NAMALWA (cell line): ENCODE measurements at regions not wholly inside any gene's neighbourhood (a gene's known extent, or its start where the extent isn't known, plus 50 kb on each side); places are given as distances from the start of the nearest gene placed in this dataset.

Experiments used
- DNase-seq: peaks from one replicate; pipeline ENCODE4 v3.0.0-alpha.2; 2015; ENCODE audit warnings: low spot score

DNA sequence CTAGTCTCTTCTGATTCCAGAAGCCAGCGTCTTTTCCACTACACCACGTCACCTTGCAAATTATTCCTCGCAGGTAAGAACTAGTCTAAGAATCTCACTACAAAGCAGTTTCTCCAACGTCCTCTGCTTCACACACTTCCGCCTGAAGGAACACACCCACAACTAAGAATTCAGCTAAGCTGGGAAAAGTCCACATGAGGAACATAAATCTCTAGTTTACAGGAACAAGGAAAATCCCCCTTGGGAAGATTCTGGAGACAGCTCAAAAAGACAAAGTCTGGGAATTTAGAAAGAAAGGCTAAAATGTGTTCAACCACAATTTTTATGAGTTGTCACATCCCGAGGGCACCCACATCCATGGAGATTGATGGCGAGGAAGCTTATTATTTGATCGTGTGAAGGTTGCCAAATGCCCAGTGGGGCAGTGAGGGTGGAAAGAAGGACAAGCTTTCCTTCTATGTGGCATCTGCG lies 780.2 kb upstream of the TBX3 start:
- DNase-seq = no peak

- DNase-seq = no peak
Observed at GRCh38 chr12:115461401-115461800, 777.4 kb upstream of the TBX3 start.

GRCh38 chr12:115457798-115458197 lies 773.8 kb upstream of the TBX3 start:
- DNase-seq = peak; percentile 2

- no peak for DNase-seq
Observed at GRCh38 chr12:115456946-115457689, 773.1 kb upstream of the TBX3 start.

DNA sequence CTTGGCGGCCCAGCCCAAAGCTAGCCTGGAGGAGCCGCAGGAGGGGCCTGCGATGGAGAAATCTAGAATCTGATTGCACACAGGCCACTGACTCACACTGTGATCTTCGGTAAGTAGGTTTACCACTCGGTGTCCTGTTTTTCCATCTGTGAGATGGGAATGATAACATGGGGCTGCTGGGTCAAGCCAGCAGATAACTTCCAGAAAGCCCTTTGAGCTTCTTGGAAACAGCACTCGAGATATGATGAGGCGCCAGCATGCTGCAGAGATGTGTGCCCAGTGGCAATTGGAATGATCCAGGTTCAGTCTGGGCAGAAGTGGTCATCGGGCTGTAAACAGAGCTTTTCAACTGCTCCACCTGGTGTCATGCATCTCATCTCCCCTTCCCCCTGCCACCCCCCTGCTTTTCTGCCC lies 771.3 kb upstream of the TBX3 start:
- DNase-seq = no peak

DNA sequence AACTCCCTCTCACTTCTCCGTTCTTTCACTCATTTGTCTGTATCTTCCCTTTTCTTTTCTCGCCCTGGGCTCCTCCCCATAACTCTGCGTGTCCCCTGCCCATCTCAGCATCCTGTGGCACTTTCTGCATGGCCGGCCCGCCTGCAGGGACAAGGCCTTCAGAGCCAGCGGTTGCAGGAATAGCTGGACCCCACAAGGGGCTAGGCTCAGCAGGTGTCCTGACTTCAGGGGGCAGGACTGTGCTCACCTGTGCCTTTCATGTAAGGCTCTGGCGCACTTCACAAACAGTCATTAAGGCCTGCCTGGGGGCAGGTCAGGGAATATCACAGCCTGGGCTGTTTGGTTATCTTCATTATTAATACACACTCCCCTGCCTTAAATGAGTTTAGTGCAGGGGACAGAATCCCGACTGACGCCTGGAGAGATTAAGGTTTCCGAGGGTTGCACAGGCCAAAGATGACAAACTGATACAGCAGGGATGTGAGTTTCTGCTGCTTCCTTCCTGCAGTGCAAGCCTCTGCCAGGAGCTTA lies 768.8 kb upstream of the TBX3 start:
- DNase-seq = no peak

GRCh38 chr12:115451780-115452736 lies 768.1 kb upstream of the TBX3 start:
- DNase-seq = no peak

- DNase-seq = no peak
Observed at GRCh38 chr12:115451151-115451779, 767.3 kb upstream of the TBX3 start.

- DNase-seq = no peak
Observed at GRCh38 chr12:115450710-115451109, 766.7 kb upstream of the TBX3 start.

DNA sequence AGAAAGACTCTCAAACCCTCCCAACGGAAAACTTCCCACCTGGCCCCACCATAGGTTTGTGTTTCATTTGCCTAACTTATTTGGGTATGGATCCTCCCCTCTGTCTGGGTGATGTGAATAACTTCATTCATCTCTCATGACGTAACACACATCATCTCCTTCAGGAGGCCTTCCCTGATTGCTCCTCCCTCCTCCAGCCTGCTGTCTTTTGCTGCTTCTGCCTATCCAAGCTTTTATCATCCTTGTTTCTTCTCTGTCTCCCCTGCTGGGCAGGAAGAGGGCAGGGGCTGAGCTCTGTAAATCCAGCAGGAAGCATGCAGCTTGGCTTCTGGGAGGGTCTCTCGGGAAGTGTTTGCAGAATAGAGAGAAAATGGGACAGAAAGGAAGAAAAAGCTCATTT lies 766.0 kb upstream of the TBX3 start:
- no peak for DNase-seq

- no peak for DNase-seq
Observed at GRCh38 chr12:115449526-115449925, 765.6 kb upstream of the TBX3 start.

DNA sequence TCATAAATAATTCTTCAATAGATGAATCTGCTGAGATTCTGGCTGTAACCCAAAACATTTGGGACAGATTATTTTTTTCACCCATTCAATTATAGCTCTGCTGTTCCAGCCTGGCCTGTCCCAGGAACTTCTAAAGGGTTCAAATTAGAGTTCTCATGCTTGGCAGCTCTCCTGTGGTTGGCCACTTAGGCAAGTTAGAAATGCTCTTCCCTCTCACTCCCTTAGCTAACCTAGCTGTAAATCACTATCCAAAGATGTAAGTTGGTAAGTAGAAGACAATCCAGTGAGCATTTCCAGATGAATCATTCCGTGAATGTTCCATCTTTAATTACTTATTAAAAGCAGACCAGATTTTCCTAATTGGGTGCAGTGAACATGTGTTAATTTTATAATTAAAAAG lies 760.4 kb upstream of the TBX3 start:
- no peak for DNase-seq

DNA sequence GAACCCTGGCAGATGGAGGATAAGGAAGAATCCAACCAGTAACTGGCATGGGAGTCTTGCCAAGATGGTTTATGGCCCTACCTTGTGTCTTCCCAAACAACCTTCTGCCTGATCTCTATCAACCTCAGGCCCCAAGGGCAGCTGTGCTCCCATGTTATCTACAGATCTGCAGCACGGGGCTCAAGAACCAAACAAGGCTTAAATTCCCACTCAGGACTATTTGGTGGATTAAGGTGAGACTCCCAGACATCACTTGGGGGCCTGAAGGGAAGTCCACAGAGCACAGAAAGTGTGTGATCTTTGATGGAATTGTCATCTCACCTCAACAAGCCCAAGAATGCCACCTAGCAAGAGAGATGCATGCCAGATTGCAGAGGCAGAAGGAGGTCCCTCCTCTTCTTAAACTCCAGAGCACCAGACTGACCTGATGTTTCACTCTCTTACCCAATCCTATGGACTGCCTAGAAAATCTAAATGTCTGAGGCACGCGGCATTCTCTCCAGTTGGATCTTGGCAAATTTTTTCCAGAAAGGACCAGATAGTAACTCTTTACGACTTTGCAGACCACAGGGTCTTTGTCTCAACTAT lies 759.5 kb upstream of the TBX3 start:
- no peak for DNase-seq

DNA sequence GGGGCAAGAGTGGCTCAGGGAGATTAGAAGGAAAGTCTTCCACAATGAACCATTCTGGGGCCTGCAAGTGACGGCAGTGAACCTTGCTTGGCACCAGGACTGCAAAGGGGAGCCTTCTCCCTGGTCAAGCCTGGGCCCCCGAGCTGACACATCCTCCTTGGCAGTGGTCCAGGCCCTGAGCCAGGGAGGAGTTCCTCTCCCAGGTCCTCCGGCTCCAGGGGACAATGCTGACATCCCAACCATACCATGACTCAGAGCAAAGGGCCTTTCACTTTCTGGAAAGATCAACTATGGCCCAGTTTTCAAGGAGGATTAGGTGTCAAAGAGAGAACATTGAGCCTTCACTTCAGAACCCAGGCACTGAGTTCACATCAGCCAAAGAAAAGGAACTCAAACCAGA lies 756.5 kb upstream of the TBX3 start:
- DNase-seq = no peak

- DNase-seq = no peak
Observed at GRCh38 chr12:115439008-115439601, 755.1 kb upstream of the TBX3 start.

DNA sequence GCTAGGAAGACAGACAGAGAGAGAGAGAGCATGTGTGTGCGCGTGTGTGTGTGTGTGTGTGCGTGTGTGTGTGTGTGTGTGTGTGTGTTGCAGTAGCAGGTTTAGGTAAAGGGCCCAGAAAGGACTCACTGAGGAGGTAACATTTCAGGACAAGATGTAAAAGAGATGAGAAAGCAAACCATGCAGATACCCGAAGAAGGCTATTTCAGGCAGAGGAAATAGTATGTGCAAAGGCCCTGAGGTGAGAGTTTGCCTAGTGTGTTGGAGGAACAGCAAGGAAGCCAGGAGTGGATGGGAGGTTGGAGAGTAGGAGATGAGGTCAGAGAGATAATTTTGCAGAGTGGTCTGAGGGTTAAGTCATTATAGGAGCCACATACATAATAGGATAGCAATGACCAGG lies 754.3 kb upstream of the TBX3 start:
- no peak for DNase-seq

GRCh38 chr12:115437061-115437567 lies 753.1 kb upstream of the TBX3 start:
- no peak for DNase-seq

GRCh38 chr12:115433014-115433634 lies 749.1 kb upstream of the TBX3 start:
- no peak for DNase-seq

DNA sequence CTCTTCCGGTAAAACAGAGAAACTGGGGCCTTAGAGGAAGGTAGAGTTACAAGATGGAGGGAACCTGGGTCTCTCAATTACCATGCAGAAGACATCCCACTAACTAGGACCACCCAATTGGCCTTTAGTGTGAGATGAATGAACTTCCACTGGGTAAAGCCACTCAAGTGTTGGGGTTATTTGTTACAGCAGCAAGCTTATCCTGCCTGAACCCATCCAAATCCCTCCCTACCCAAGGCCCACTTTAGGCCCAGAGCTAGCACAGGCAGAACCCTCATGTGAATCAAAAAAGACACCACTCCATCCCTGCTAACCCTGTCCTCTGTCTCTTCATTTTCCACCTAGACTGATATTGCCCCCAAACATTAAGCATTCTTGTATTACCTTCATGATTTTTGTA lies 746.7 kb upstream of the TBX3 start:
- DNase-seq = no peak

GRCh38 chr12:115426732-115427131 lies 742.8 kb upstream of the TBX3 start:
- no peak for DNase-seq

DNA sequence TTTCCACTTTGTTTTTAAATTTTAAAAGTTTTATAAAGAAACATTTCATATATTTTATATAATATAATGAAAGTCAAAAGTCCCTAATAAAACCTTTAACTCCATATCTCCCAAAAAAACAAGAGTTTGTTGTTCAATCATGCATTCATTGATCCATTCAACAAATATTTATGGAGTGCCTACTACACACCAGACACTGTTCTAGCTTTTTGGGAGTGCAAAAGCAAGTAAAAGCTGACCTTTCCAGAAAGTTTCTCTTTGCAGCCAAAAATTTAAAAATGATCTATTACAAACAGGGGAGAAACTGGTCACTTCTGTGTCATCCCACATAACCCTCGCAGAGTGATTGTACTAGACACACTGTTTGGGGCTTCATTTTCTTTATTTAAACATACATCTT lies 740.0 kb upstream of the TBX3 start:
- no peak for DNase-seq
